Stimulated activated CD4-positive, alpha-beta T cell treated with anti-CD3 and anti-CD28 coated beads, TNF-alpha, amount 100 ng/mL, for 4 hours (primary cell): ENCODE measurements at regions not wholly inside any gene's neighbourhood (a gene's known extent, or its start where the extent isn't known, plus 50 kb on each side); places are given as distances from the start of the nearest gene placed in this dataset.
"Not testable (repeated sequence)": the region's sequence is repeated elsewhere in the genome, so short reads cannot be mapped to it uniquely, and the experiment has no call there.

Experiments
- DNase-seq, 3 experiments: peaks; one replicate each; pipeline ENCODE4 v3.0.0-alpha.2; 2020; ENCODE audit warnings: low read depth in 3 of 3

DNA sequence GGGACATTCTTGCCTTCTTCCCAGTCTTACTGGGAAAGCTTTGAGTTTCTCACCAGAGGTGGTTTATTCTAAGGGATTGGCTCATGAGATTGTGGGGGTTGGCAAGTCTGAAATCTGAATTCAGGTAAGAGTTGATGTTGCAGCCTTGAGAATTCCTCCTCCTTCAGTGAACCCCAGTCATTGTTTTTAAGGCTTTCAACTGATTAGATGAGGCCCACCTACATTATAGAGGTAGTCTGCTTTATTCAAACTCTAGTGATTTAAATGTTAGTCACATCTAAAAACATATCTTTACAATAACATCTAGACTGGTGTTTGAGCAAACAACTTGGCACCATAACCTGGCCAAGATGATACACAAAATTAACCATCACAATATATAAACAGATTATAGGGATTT is 156.5 kb upstream of the MED14 start:
- DNase-seq: no peak

DNA sequence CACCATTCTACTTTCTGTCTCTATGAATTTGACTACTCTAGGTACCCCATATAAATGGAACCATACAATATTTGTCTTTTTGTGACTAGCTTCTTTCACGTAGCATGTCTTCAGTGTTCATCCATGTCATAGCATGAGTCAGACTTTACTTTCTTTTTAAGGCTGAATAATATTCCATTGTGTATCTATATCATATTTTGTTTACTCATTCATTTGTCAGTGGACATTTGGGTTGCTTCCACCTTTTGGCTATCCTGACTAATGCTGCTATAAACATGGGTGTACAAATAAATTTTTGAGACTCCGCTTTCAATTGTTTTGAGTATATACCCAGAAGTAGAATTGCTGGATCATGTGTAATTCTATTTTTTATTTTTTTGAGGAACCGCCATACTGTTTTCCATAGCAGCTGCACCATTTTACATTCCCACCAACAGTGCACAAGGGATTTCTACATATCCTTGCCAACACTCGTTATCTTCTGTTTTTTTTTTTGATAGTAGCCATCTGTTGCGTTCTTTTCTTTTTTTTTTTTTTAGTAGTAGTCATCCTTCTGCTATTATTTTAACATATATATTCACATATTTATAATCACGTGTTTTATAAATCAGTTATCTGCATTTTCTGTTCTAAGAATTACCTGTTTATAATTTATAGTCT is 158.0 kb upstream of the MED14 start:
- DNase-seq: no peak

DNA sequence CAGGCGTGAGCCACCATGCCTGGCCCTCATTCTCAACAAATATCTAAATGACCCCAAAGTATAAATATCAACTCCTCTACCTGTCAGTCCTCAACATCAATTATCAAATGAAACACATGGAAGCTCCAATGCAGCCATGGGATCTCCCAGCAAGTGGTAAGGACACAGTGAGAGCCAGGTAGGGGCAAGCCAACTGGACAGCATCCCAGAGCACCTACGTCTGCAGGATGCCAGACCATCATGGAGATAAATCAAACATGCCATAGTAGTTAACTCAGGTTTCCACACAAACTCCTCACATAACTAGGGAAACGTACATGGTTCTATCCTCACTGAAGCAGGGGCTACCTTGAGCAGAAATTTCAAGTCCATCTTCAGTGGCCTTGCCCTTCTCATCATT is 159.9 kb upstream of the MED14 start:
- no peak for DNase-seq

DNA sequence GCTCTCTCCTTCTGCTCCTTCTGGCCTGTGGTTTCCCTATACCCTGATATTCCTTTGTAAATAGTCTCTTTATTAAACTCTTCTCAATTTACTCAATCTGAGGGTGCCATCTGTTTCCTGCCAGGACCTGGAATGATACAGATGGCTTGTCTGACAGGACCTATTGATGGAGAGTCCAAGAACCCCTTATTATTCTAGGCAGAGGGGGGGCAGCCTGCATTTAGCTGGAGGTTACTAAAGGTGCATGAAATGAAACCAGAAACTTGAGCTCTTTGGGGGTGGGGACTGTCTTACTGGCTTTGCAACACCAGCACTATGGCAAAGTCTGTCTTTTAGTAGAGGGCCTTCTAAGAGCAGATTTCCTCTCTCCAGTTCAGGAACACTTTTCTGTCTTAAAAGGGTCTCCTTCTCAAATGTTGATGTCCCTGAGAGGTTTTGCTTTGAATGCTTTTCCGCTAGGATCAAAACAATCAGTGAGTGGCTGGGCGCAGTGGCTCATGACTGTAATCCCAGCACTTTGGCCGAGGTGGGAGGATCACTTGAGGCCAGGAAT is 162.5 kb upstream of the MED14 start:
- no peak for DNase-seq

DNA sequence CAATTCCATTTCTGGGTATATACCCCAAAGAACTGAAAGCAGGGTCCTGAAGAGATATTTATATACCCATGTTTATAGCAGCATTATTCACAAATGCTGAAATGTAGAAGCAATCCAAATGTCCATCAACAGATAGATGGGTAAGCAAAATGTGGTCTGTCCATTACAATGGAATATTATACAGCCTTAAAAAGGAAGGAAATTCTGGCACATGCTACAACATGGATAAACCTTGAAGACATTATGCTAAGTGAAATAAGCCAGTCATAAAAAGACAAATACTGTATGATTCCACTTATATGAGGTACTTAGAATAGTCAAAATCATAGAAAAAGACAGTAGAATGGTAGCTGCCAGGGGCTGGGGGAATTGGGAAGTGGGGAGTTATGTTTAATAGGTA is 169.4 kb upstream of the MED14 start:
- not testable (repeated sequence) for DNase-seq

DNA sequence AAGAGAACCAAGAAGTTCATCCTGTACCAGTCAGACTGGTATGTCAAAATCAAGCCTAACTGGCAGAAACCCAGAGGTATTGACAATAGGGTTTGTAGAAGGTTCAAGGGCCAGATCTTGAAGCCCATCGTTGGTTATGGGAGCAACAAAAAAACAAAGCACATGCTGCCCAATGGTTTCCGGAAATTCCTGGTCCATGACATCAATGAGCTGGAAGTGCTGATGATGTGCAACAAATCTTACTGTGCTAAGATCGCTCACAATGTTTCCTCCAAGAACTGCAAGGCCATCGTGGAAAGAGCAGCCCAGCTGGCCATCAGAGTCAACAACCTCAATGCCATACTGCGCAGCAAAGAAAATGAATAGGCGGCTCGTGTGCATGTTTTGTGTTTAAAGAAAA is 172.7 kb upstream of the MED14 start:
- no peak for DNase-seq

DNA sequence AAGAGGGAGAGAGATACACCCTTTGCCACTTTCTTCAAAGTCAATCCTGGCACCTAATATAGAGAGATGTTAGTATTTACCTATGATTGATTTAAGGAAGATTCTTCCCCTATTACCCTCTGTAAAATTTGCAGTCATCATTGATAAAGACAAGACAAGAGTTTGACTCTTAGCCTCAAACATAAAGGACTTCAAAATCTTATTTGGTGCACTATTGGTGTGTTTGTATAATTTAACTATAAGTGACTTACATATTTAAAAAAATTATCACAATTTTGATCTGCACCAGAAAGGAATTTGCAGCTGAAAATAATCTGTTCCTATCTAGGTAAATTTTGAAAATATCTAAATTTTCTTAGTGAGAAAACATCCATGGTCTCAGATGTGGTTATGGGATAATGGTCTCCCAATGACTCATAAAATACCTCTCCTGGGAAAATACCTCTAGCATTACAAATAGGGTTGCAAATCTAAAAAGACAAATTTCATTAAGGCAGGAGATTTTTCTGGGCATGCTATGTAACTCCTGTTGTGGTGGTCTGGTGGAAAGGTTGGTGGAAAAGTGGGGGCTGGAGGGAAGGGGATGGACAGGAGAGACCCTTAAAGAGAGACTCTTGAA is 173.6 kb upstream of the MED14 start:
- DNase-seq: no peak

DNA sequence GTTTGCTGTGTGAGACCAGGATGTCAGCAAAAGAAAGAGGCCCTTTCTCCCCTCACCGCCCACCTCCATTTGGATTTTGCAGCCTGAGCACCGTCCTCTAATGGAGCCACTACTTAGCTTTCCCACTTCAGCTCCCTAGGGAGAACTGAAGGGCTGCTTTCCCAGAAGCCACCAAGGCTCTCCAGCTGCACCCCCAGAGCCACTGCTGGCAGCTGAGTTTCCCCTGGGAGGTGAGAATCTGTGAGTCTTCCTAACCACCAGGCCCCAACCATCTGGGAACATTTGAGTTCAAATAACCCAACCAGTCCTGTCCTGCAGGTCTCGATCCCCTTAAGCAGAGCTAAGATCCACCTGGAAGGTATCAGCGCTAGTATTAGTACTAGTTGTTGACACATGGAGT is 173.1 kb upstream of the USP9X start:
- no peak for DNase-seq

DNA sequence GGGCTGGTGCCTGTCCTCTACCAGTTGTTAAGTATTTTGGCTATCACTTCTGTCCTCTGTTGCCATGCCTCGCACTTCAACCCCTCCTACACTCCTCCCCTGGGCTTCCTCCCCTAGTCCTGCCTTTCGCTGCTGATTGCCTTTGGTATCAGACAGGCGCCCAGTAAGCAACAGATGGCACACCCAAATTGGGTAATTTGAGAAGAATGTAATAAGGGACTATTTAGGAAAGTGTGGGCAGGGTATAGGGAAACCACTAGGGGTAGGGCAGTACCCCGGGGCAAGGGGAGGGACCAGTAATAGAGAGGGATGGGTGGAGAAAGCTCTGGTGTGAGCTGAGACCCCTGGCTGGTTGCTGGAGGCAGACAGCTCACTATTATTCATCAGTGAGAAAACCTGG is 172.7 kb upstream of the USP9X start:
- DNase-seq: no peak

DNA sequence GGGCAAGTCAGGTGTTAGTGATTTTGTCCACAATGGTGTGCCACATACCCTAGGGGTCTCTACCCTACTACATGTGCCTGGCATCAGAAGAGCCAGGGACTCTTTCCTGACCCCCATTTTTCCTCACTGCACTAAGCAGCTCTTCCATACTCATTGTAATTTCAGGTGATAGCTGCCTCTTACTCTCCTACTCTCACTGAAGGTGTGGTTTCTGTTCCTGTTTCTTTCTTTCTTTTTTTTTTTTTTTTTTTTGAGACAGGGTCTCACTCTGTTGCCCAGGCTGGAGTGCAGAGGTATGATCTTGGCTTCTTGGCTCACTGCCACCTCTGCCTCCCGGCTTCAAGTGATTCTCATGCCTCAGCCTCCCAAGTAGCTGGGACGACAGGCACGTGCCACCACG is 164.9 kb upstream of the USP9X start:
- DNase-seq: no peak

DNA sequence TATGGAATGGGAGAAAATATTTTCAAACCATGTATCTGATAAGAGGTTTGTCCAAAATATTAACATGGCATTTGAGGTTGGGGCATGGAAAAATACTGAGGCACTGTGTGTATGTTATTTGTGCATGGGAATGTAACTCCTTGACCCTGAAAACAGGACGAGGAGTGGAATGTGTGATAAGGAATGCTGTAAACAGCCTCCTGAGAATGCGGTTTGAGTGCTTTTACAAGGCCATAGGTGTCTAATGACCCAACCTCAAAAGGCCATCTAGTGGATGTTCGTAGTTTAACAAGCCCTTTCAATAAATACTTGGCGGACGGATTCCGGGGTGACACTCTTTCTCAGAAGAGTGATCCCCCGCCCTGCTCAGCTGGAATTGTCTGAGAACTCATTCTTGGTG is 162.9 kb upstream of the USP9X start:
- DNase-seq: no peak

DNA sequence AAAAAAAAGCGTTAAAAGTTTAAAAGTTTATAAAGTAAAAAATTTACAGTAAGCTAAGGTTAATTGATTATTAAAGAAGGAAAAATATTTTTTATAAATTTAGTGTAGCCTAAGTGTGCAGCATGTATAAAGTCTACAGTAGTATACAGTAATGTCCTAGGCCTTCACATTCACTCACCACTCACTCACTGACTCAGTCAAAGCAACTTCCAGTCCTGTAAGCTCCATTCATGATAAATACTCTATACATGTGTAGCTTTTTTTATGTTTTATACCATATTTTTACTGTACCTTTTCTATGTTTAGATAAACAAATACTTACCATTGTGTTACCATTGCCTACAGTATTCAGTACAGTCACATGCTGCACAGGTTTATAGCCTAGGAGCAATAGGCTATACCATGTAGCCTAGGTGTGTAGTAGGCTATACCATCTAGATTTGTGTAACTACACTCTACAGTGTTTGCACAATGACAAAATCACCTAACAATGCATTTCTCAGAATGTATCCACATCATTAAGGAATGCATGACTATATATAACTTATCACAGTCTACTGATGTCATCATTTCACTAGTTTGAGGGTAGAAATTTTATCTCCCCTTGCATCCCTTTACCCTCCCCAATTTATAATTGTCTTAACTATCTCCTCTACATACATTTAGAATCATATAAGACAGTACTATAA is 158.4 kb upstream of the USP9X start:
- DNase-seq: not testable (repeated sequence)

DNA sequence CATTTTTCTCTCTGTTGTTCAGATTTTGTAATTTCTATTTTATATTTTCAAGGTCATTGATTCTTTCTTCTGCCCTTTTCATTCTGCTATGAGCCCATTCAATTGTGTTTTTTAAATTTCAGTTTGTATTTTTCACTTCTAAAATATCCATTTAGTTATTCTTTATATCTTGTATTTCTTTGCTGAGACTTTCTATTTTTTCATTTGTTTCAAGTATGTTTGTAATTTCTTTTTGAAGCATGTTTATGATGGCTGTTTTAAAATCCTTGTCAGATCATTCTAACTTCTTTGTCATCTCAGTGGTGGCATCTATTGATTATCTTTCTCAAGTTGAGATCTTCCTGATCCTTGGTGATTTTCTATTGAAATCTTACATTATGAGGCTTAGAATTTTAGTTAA is 157.2 kb upstream of the USP9X start:
- no peak for DNase-seq

DNA sequence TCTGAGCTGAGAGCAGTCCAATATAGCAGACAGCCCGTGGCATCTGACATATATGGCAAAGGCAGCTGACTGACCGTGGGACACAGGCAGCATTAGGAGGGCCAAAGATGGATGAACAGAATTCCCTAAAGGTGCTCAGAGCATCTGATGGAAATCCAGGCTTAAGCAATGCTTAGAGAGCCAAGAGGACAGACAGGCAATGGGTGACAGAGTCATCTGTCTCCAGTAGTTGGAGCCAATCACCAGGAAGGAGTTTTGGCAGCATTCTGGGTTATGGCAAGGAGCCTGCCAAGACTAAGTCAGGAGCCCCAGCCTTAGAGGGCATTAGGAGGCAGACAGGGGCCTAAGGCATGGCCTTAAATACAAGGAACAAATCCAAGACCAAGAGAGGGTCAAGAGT is 153.3 kb upstream of the USP9X start:
- no peak for DNase-seq

DNA sequence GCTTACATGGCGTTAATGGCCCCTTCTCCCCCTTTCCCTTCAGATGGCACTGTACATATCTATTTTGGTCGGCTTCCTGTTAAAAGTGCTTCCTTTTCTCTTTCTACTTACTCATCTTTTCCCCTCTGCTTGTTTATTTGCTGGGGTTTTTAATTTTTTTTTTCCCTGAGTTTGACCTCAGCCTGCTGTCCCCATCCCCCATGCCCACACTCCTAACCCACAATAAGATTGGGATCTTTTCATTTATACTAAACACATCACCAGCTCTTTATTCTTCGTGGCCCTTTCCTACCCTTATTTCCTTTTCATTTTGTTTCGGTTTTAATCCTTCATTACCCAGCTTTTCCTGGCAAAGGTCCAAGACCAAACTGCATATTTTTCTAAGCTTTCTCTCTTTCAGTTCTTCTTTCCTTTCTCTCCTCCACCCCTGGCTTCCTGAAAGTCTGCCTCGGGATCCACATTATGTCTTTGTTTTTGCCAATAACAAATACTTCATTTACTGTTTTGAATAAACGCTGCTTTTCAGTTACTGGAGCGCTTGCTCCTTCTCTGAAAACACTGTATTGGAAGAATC is 152.0 kb upstream of the USP9X start:
- DNase-seq: no peak

DNA sequence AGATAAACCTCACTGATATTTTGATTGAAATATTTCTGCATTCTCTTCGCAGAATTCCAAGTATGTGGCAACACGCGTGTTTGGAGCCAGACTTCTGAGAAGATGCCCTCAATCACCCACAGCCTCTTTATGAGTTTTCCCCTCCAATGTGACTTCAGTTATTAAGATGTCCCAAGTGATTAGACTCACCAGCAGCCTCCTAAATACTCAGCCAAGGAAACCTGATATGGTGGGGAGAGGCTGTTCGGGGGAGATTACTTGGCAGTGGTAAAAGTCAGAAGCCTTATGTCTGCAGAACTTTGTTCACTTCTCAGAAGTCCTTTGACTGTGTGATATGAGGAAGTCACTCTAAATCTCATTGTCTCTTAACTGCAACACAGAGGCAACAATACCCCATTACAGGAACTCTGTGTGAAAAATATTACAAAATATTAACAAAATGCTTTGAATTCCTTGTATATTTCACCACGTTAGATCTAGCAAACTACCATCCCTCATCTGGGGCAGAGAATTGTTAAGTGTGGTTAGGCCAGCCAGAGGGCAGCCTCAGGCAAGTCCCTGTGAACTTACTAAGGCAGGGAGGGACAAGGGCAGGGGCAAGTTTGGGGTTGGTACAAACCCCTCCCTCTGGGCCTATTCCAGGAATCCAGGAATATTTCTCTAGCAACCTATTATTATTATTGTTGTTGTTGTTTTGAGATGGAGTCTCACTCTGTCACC is 151.4 kb upstream of the USP9X start:
- no peak for DNase-seq

DNA sequence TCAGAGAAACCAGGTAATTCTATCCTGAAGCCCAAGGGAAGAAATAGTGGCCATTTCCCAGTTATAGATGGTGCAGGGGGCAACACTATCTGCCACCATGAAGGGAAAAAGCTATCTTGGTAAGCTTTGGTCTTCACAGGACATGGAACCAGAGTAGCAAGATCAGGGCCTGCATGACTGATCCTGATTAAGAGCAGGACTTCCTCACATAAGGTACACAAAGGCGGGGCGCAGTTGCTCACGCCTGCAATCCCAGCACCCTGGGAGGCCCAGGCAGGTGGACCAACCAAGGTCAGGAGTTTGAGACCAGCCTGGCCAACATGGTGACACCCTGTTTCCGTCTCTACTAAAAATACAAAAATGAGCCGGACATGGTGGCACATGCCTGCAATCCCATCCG is 148.4 kb upstream of the USP9X start:
- no peak for DNase-seq

DNA sequence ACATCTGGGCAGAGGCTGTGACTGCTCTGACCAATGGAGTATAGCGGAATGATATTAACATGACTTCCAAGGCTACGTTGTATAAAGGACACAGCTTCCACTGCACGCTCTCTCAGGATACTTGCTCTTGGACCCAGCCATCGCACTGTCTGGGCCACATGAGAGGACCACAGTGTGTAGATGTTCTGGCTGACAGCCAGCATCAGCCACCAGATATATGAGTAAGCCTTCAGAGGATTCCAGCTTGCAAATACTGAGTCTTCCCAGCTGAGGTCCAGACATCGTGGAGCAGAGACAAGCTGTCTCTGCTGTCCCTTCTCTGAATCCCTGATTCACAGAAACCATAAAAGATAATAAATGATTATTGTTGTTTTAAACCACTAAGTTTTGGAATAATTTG is 146.8 kb upstream of the USP9X start:
- no peak for DNase-seq

DNA sequence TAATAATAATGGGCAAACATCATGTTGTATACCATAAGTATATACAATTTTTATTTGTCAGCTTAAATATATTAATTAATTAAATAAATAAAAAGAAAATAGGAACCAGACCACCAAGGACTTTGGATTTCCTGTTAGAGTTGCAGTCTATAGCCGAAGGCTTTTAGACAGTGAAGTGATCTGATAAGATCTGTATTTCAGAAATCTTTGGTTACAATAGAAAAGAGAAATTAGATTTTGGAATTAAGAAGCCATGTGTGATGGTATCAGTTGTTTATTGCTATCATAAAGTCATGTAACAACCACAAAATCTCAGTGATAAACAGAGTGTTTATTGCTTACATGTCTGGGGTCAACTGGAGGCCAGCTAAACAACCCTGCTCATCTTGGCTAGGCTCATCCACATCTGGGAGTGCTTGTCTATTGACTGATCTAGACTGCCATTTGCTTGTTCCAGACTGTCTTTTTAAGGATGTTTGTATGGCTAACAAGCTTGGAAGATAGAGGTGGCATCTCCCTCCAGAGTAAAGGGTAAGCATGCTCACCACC is 142.1 kb upstream of the USP9X start:
- DNase-seq: no peak

DNA sequence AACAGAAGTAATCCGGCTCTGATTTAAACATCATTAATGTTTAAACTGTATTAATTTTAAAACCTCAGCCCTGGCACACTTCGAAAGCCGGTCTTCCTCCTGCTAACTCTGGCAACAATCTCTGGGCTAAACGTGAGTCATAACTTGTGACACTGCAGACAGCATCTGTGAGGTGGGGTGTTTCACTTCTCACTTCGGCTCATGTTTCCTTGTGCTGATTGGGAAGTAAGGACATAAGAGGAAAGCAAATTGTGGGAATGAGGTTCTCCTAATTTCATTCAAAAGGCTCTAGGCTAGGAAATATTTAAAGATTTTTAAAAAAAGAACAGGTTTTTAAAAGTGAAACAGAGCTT is 139.9 kb upstream of the USP9X start:
- DNase-seq: no peak

DNA sequence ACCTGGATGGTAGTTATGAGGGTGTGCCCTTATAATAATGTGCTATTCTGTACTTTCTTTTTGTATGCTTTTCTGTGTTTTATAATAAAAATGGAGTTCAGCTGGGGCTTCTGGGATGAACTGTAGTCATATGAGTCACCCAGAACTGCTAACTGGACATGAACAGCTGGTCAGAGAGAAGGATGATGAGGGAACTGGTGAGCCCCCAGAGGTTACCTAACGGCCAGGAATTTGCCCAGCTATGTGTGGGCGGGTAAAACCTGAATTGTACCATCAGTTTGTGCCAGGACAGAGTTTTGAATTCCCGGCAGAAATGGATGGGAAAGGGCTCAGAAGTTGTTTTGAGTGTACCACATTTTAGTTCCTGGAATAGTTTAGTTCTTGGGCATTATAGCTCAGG is 138.0 kb upstream of the USP9X start:
- no peak for DNase-seq

DNA sequence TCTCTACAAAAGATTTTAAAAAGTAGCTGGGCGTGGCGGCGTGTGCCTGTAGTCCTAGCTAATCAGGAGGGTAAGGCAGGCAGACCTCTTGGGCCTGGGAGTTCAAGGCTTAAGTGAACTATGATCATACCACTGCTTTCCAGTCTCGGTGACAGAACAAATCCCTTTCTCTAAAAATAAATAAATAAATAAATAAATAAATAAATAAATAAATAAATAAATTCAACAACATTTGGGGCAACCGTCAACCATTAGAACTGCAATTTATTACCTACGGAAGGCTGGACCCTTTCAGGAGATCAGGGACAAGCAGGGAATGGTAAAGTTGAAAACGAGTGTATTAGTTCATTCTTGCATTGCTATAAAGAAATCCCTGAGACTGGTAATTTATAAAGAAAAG is 136.2 kb upstream of the USP9X start:
- DNase-seq: no peak
